SK-N-SH treated with all-trans-retinoic acid at 6 μM for 48 hours (cell line): ENCODE measurements at regions not wholly inside any gene's neighbourhood (a gene's known extent, or its start where the extent isn't known, plus 50 kb on each side); places are given as distances from the start of the nearest gene placed in this dataset.

Experiments used
- ARNTL ChIP-seq: fragments of 450-650 bp; formaldehyde crosslinking; IDR thresholded peaks from 2 replicates; pipeline ENCODE4 v1.5.0; 2020; ENCODE audit warnings: low read depth, mild to moderate bottlenecking, moderate library complexity, borderline replicate concordance
- RARB ChIP-seq: fragments of 250-450 bp; sonication (Bioruptor Pico); IDR thresholded peaks from 2 replicates; pipeline ENCODE4 v1.8.0; 2021; ENCODE audit warnings: mild to moderate bottlenecking, moderate library complexity
- TOX ChIP-seq: fragments of 250-450 bp; sonication (Bioruptor Pico); IDR thresholded peaks from 2 replicates; pipeline ENCODE4 v1.8.0; 2021; ENCODE audit warnings: mild to moderate bottlenecking, moderate library complexity, borderline replicate concordance
- TF ChIP-seq, protein P1 (sequence below): fragments of 250-450 bp; sonication (Bioruptor Pico); IDR thresholded peaks from 2 replicates; pipeline ENCODE4 v1.5.1; 2020; ENCODE audit warnings: low read depth, mild to moderate bottlenecking, moderate library complexity
- TF ChIP-seq, protein P2 (sequence below): fragments of 250-450 bp; sonication (Bioruptor Pico); IDR thresholded peaks from 2 replicates; pipeline ENCODE4 v1.8.0; 2020; ENCODE audit warnings: mild to moderate bottlenecking, moderate library complexity, borderline replicate concordance

DNA sequence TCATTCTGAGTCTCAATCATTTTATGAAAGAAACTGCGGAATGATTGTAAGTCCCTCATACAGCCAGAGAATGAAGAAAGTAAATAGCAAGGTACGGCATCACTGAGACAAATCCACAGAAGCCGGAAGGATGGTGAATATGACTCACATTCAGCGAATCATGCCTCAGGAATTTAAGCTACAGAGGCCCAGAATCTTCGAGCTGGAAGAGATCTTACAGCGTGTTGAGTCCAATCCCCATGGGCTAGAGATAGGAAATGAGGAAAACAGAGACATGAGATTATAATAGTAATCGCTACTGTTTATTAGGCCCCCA, 173.2 kb downstream of the KIF18A start:
- TF ChIP-seq, protein P1, sequence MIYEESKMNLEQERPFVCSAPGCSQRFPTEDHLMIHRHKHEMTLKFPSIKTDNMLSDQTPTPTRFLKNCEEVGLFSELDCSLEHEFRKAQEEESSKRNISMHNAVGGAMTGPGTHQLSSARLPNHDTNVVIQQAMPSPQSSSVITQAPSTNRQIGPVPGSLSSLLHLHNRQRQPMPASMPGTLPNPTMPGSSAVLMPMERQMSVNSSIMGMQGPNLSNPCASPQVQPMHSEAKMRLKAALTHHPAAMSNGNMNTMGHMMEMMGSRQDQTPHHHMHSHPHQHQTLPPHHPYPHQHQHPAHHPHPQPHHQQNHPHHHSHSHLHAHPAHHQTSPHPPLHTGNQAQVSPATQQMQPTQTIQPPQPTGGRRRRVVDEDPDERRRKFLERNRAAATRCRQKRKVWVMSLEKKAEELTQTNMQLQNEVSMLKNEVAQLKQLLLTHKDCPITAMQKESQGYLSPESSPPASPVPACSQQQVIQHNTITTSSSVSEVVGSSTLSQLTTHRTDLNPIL (CRISPR knock-in tag) = no peak
- TF ChIP-seq TOX (CRISPR knock-in tag) = peak; percentile 40; the same call in 1 of the 2 replicates
- TF ChIP-seq RARB = no peak
- TF ChIP-seq ARNTL (CRISPR knock-in tag) = no peak
- TF ChIP-seq, protein P2, sequence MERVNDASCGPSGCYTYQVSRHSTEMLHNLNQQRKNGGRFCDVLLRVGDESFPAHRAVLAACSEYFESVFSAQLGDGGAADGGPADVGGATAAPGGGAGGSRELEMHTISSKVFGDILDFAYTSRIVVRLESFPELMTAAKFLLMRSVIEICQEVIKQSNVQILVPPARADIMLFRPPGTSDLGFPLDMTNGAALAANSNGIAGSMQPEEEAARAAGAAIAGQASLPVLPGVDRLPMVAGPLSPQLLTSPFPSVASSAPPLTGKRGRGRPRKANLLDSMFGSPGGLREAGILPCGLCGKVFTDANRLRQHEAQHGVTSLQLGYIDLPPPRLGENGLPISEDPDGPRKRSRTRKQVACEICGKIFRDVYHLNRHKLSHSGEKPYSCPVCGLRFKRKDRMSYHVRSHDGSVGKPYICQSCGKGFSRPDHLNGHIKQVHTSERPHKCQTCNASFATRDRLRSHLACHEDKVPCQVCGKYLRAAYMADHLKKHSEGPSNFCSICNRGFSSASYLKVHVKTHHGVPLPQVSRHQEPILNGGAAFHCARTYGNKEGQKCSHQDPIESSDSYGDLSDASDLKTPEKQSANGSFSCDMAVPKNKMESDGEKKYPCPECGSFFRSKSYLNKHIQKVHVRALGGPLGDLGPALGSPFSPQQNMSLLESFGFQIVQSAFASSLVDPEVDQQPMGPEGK (CRISPR knock-in tag) = no peak
